Calu3 (cell line): ENCODE measurements at regions not wholly inside any gene's neighbourhood (a gene's known extent, or its start where the extent isn't known, plus 50 kb on each side); places are given as distances from the start of the nearest gene placed in this dataset.

Experiments
- BruUV-seq: library from RNA; stranded (reverse); fragments of 400-500 nt; replicated peaks from 2 replicates; lab custom pipeline; 2021; lab: Mats Ljungman, UMichigan
- CTCF ChIA-PET: fragments of 300-600 bp; sonication (Branson Sonifier 250); formaldehyde crosslinking; loops from one replicate; lab custom pipeline; 2022; ENCODE audit warnings: antibody characterized with exemption; lab: Charles Lee
- DNase-seq: peaks from one replicate; pipeline ENCODE4 v3.0.0; 2022
- H3K27ac Mint-ChIP-seq: one replicate; pipeline ENCODE4 v1.8.0; 2022; ENCODE audit warnings: mixed read lengths; ENCODE audit not compliant: unreplicated experiment
- H3K27me3 Mint-ChIP-seq: one replicate; pipeline ENCODE4 v1.8.0; 2022; ENCODE audit warnings: mixed read lengths; ENCODE audit not compliant: unreplicated experiment
- H3K36me3 Mint-ChIP-seq: one replicate; pipeline ENCODE4 v1.8.0; 2022; ENCODE audit warnings: mild to moderate bottlenecking, moderate library complexity, mixed read lengths; ENCODE audit not compliant: insufficient read depth, unreplicated experiment
- H3K4me1 Mint-ChIP-seq: one replicate; pipeline ENCODE4 v1.8.0; 2022; ENCODE audit warnings: mild to moderate bottlenecking, low read depth, mixed read lengths; ENCODE audit not compliant: unreplicated experiment
- H3K4me3 Mint-ChIP-seq: one replicate; pipeline ENCODE4 v1.8.0; 2022; ENCODE audit warnings: mild to moderate bottlenecking, low read depth, moderate library complexity, mixed read lengths; ENCODE audit not compliant: unreplicated experiment
- H3K9me3 Mint-ChIP-seq: one replicate; pipeline ENCODE4 v1.8.0; 2022; ENCODE audit warnings: low read depth, mixed read lengths; ENCODE audit not compliant: unreplicated experiment
- CTCF ChIP-seq: fragments of 200-600 bp; IDR thresholded peaks from one replicate; pipeline ENCODE4 v1.8.0; 2022; ENCODE audit warnings: antibody characterized with exemption; ENCODE audit not compliant: unreplicated experiment
- intact Hi-C: fragments of 100-400 bp; cut with micrococcal nuclease; formaldehyde crosslinking; loops from one replicate; pipeline ENCODE4 v1.10.0; 2022; ENCODE audit not compliant: unreplicated experiment

GRCh38 chr11:128171506-128171905 is 415.9 kb downstream of the ETS1 start:
- Mint-ChIP-seq H3K4me3 (no peak overlapping the region), H3K4me1 (peaks cover 27% of the 10 kb centered on the region), H3K36me3 (no peaks in the 10 kb centered on the region), H3K27ac (peak overlapping the region; percentile 47), H3K27me3 (no peaks in the 10 kb centered on the region), H3K9me3 (peaks cover 2% of the 10 kb centered on the region)
- no peak for DNase-seq
- intact Hi-C loops = loop anchor here (5.0 to 10.0 kb wide), 3 partner anchors 276 to 351 kb away; no protein-coding TSS in a partner anchor
- BruUV-seq = no TSS peak
- CTCF ChIA-PET = interaction anchor here (1.3 to 2.4 kb wide), 5 partner anchors 14 to 660 kb away, joined by 3 to 13 read pairs (median 8); no protein-coding TSS in a partner anchor
- no peak for TF ChIP-seq CTCF

GRCh38 chr11:128165572-128165971 is 421.8 kb downstream of the ETS1 start:
- Mint-ChIP-seq H3K36me3 (no peaks in the 10 kb centered on the region), H3K4me3 (no peak overlapping the region), H3K4me1 (peaks cover 35% of the 10 kb centered on the region), H3K27ac (peak overlapping the region; percentile 14), H3K27me3 (no peaks in the 10 kb centered on the region), H3K9me3 (peaks cover 2% of the 10 kb centered on the region)
- intact Hi-C loops = loop anchor here (2.0 kb wide), 2 partner anchors 135 to 671 kb away; no protein-coding TSS in a partner anchor
- no TSS peak for BruUV-seq
- no peak for TF ChIP-seq CTCF
- CTCF ChIA-PET = no interaction called here
- no peak for DNase-seq

GRCh38 chr11:128164080-128164741 is 423.1 kb downstream of the ETS1 start:
- no TSS peak for BruUV-seq
- H3K36me3 Mint-ChIP-seq = no peaks in the 10 kb centered on the region
- CTCF ChIA-PET = no interaction called here
- no peak for DNase-seq
- no peak overlapping the region for H3K4me3 Mint-ChIP-seq
- intact Hi-C loops = loop anchor here (2.0 kb wide), 2 partner anchors 133 to 673 kb away; no protein-coding TSS in a partner anchor
- no peaks in the 10 kb centered on the region for H3K9me3 Mint-ChIP-seq
- peaks cover 26% of the 10 kb centered on the region for H3K4me1 Mint-ChIP-seq
- H3K27me3 Mint-ChIP-seq = no peaks in the 10 kb centered on the region
- peak overlapping the region; percentile 92 for H3K27ac Mint-ChIP-seq
- TF ChIP-seq CTCF = no peak

- H3K36me3 Mint-ChIP-seq = no peaks in the 10 kb centered on the region
- TF ChIP-seq CTCF = no peak
- peaks cover 17% of the 10 kb centered on the region for H3K4me1 Mint-ChIP-seq
- DNase-seq = no peak
- no TSS peak for BruUV-seq
- no peak overlapping the region for H3K4me3 Mint-ChIP-seq
- intact Hi-C loops = no loop called here
- no peaks in the 10 kb centered on the region for H3K9me3 Mint-ChIP-seq
- H3K27me3 Mint-ChIP-seq = no peaks in the 10 kb centered on the region
- CTCF ChIA-PET = interaction anchor here (1.5 kb wide), 1 partner anchor 356 kb away, joined by 4 read pairs; no protein-coding TSS in a partner anchor
- no peak overlapping the region for H3K27ac Mint-ChIP-seq
Observed at GRCh38 chr11:128161994-128162393, 425.4 kb downstream of the ETS1 start.
